HepG2 (cell line): ENCODE measurements at regions not wholly inside any gene's neighbourhood (a gene's known extent, or its start where the extent isn't known, plus 50 kb on each side); places are given as distances from the start of the nearest gene placed in this dataset.

ENCODE experiments used
- ATAC-seq: fragments of 200-7000 bp; cut with Tn5 transposase; 3 replicates; pipeline ENCODE4 v1.9.1; 2020; ENCODE audit warnings: mild to moderate bottlenecking, moderate library complexity
- BruUV-seq: library from RNA; stranded (reverse); fragments of 400-500 nt; replicated peaks from 2 replicates; lab custom pipeline; 2021; lab: Mats Ljungman, UMichigan
- CTCF ChIA-PET: fragments of 300-600 bp; formaldehyde crosslinking; extraction: SDS; loops from one replicate; lab custom pipeline; 2021; ENCODE audit warnings: low total read pairs, inconsistent platforms, low intra/inter-chr PET ratio; lab: Yijun Ruan, JAX
- POLR2A ChIA-PET: fragments of 350-600 bp; sonication (Branson Sonifier 250); formaldehyde crosslinking; loops from one replicate; lab custom pipeline; 2020; ENCODE audit warnings: antibody characterized with exemption, inconsistent platforms; lab: Yijun Ruan, JAX
- DNase-seq: peaks from one replicate; pipeline ENCODE4 v3.0.0-alpha.2; 2015; ENCODE audit warnings: low spot score
- FAIRE-seq: peaks from 3 replicates; lab custom pipeline; 2011; peaks lifted over from hg19 to GRCh38; lab: Jason Lieb, UNC
- H2AFZ ChIP-seq: one replicate; pipeline ENCODE4 v1.6.1; 2011; ENCODE audit warnings: low read length, inconsistent platforms
- H3K27ac ChIP-seq: fragments of 300-600 bp; 3 replicates; pipeline ENCODE4 v1.8.0; 2011; ENCODE audit warnings: mixed run types, mild to moderate bottlenecking, mixed read lengths, low read length, inconsistent platforms; ENCODE audit not compliant: insufficient read depth; ENCODE audit errors: extremely low read length
- H3K27me3 ChIP-seq, 2 experiments: fragments of 200-600 bp in 1 of 2; 2 replicates in 1 of 2; 3 replicates in 1 of 2; pipeline versions ENCODE4 v1.6.0 to v1.8.0; 2011; ENCODE audit warnings: low read length in 2 of 2, mild to moderate bottlenecking in 2 of 2, moderate library complexity in 2 of 2, inconsistent platforms in 1 of 2; ENCODE audit not compliant: insufficient read depth in 2 of 2, control insufficient read depth in 1 of 2
- H3K36me3 ChIP-seq, 2 experiments: fragments of 200-600 bp in 1 of 2; replicated peaks in 1 of 2; 2 replicates in 1 of 2; 3 replicates in 1 of 2; pipeline versions ENCODE4 v1.5.1 to v1.8.0; 2011; ENCODE audit warnings: low read length in 2 of 2, inconsistent platforms in 1 of 2; ENCODE audit not compliant: insufficient read depth in 2 of 2, control insufficient read depth in 1 of 2
- H3K4me1 ChIP-seq: 2 replicates; pipeline ENCODE4 v1.5.1; 2012; ENCODE audit warnings: low read length, inconsistent platforms; ENCODE audit not compliant: insufficient read depth
- H3K4me2 ChIP-seq: 2 replicates; pipeline ENCODE4 v1.6.0; 2011; ENCODE audit warnings: low read depth, low read length, inconsistent platforms
- H3K4me3 ChIP-seq, 3 experiments: fragments of 200-600 bp in 1 of 3; sonication (generic), shearing (Covaris generic) in 1 of 3; replicated peaks in 1 of 3; 2 replicates each; pipeline ENCODE4 v1.5.1; 2011 to 2016; ENCODE audit warnings: low read length in 3 of 3, inconsistent platforms in 2 of 3, low read depth in 2 of 3, mild to moderate bottlenecking in 2 of 3, control low read depth in 1 of 3, mixed read lengths in 1 of 3; ENCODE audit not compliant: insufficient read depth in 1 of 3
- H3K79me2 ChIP-seq: one replicate; pipeline ENCODE4 v1.6.1; 2011; ENCODE audit warnings: low read length, inconsistent platforms; ENCODE audit not compliant: insufficient read depth
- H3K9ac ChIP-seq: 2 replicates; pipeline ENCODE4 v1.6.0; 2011; ENCODE audit warnings: mild to moderate bottlenecking, low read depth, low read length, inconsistent platforms; ENCODE audit not compliant: insufficient read depth
- H3K9me3 ChIP-seq: 2 replicates; pipeline ENCODE4 v1.5.1; 2012; ENCODE audit warnings: mild to moderate bottlenecking, low read length
- H4K20me1 ChIP-seq: 2 replicates; pipeline ENCODE4 v1.6.0; 2011; ENCODE audit warnings: inconsistent platforms, mild to moderate bottlenecking, low read length, moderate library complexity; ENCODE audit not compliant: insufficient read depth
- HDAC2 ChIP-seq: sonication (generic); formaldehyde crosslinking; IDR thresholded peaks from 2 replicates; pipeline ENCODE4 v1.4.0; 2020; ENCODE audit warnings: missing genetic modification reagents
- HMG20A ChIP-seq: IDR thresholded peaks from 2 replicates; pipeline ENCODE4 v1.6.1; 2016; ENCODE audit warnings: borderline replicate concordance
- MBD4 ChIP-seq: IDR thresholded peaks from 2 replicates; pipeline ENCODE4 v1.6.1; 2012; ENCODE audit warnings: low read length, inconsistent platforms, borderline replicate concordance
- SP2 ChIP-seq: sonication (generic); formaldehyde crosslinking; IDR thresholded peaks from 2 replicates; pipeline ENCODE4 v1.5.1; 2020; ENCODE audit warnings: mild to moderate bottlenecking, missing genetic modification reagents
- TEF ChIP-seq: sonication (generic); formaldehyde crosslinking; IDR thresholded peaks from 2 replicates; pipeline ENCODE4 v1.5.0; 2020; ENCODE audit warnings: missing genetic modification reagents
- ZC3H13 ChIP-seq: sonication (generic); formaldehyde crosslinking; IDR thresholded peaks from 2 replicates; pipeline ENCODE4 v1.8.1; 2023; ENCODE audit warnings: mild to moderate bottlenecking, missing genetic modification reagents, moderate library complexity
- ZFAT ChIP-seq: sonication (generic); formaldehyde crosslinking; conservative IDR thresholded peaks from 2 replicates; pipeline ENCODE4 v1.8.1; 2023; ENCODE audit warnings: missing genetic modification reagents, inconsistent platforms
- ZFP36 ChIP-seq: fragments of 150-350 bp; IDR thresholded peaks from 2 replicates; pipeline ENCODE4 v1.6.1; 2018; ENCODE audit warnings: borderline replicate concordance, low read length, low read depth; ENCODE audit not compliant: partially characterized antibody
- ZNF30 ChIP-seq: sonication (generic); formaldehyde crosslinking; IDR thresholded peaks from 2 replicates; pipeline ENCODE4 v1.5.0; 2020; ENCODE audit warnings: mild to moderate bottlenecking, missing genetic modification reagents
- WGBS: methylation state at CpG from one replicate; pipeline ENCODE4 v1.1.6; 2017; ENCODE audit warnings: low lambda C conversion rate; 5-methylcytosine and 5-hydroxymethylcytosine counted together
- in situ Hi-C: cut with HindIII; loops from 2 replicates; pipeline ENCODE4 v1.10.0; 2017; ENCODE audit warnings: low pct_unique_long_range_greater_than_20kb; ENCODE audit not compliant: extremely low pct_ligation_motif_present
- intact Hi-C: fragments of 100-400 bp; cut with micrococcal nuclease; formaldehyde crosslinking; loops from one replicate; pipeline ENCODE4 v1.10.0; 2022; ENCODE audit not compliant: unreplicated experiment
- TF ChIP-seq, protein P1 (sequence below): IDR thresholded peaks from 2 replicates; pipeline ENCODE4 v1.6.1; 2016; ENCODE audit warnings: missing biosample characterization, missing genetic modification reagents, low read depth
- TF ChIP-seq, protein P2 (sequence below): sonication (generic); formaldehyde crosslinking; conservative IDR thresholded peaks from 2 replicates; pipeline ENCODE4 v1.4.0; 2020; ENCODE audit warnings: missing genetic modification reagents
- TF ChIP-seq, protein P3 (sequence below): sonication (generic); formaldehyde crosslinking; IDR thresholded peaks from 2 replicates; pipeline ENCODE4 v1.5.1; 2020; ENCODE audit warnings: mild to moderate bottlenecking, missing genetic modification reagents, borderline replicate concordance

DNA sequence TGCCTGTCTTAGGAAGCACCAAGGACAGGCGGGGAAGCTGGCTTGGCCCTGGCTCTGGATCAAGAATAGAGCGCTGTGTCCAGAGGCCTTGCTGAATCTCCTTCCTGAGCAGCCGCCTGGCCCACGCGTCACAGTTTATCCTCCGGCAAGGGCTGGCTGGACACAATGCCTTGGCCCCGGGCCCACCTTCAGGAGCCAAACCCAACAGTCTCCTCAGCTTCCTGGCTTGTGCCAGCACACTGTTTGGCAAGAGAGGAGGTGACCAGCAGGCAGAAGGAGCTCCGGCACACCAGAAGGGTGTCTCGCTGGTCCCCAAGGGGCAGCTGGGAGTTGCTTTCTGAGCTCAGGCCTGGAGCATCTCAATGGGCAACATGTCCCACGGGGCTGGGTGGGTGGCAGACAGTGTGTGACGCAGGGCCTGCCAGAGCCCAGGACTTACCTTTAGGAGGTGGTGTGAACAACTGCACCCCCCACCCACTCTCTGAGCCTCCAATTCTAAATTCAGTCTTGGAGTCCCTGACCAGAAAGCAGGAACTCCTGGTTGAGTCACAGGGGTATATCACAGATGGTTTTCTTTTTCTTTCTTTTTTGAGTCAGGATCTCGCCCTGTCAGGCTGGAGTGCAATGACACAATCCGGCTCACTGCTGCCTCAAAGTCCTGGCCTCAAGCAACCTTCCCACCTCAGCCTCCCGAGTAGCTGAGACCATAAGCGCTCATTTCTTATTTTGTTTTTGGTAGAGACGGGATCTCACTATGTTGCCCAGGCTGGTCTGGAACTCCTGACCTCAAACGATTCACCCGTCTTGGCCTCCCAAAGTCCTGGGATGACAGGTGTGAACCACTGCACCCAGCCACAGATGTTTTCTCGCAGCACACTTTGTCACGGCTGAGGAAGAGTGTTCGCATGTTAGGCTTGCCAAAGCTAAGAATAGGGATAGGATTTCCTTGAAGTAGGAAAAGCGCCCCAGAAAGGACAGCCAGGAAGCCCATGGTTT, 361.2 kb downstream of the BCOR start:
- POLR2A ChIA-PET, result no interaction called here
- in situ Hi-C loops, result no loop called here
- no peak overlapping the region for H3K4me2 ChIP-seq
- H3K9ac ChIP-seq, result no peak overlapping the region
- TF ChIP-seq, protein P1, sequence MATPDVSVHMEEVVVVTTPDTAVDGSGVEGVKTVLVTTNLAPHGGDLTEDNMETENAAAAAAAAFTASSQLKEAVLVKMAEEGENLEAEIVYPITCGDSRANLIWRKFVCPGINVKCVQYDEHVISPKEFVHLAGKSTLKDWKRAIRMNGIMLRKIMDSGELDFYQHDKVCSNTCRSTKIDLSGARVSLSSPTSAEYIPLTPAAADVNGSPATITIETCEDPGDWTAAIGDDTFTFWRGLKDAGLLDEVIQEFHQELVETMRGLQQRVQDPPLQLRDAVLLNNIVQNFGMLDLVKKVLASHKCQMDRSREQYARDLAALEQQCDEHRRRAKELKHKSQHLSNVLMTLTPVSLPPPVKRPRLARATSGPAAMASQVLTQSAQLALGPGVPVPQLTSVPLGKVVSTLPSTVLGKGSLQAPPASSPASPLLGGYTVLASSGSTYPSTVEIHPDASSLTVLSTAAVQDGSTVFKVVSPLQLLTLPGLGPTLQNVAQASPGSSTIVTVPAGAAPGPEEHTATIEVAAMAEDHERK, result no peak
- TF ChIP-seq ZFP36 (no peak), TEF (no peak), ZC3H13 (CRISPR knock-in tag) (no peak), SP2 (CRISPR knock-in tag) (no peak), MBD4 (no peak), HMG20A (CRISPR knock-in tag) (no peak), ZFAT (CRISPR knock-in tag) (no peak), ZNF30 (CRISPR knock-in tag) (no peak), HDAC2 (no peak)
- TF ChIP-seq, protein P2, sequence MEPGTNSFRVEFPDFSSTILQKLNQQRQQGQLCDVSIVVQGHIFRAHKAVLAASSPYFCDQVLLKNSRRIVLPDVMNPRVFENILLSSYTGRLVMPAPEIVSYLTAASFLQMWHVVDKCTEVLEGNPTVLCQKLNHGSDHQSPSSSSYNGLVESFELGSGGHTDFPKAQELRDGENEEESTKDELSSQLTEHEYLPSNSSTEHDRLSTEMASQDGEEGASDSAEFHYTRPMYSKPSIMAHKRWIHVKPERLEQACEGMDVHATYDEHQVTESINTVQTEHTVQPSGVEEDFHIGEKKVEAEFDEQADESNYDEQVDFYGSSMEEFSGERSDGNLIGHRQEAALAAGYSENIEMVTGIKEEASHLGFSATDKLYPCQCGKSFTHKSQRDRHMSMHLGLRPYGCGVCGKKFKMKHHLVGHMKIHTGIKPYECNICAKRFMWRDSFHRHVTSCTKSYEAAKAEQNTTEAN (CRISPR knock-in tag), result no peak
- TF ChIP-seq, protein P3, sequence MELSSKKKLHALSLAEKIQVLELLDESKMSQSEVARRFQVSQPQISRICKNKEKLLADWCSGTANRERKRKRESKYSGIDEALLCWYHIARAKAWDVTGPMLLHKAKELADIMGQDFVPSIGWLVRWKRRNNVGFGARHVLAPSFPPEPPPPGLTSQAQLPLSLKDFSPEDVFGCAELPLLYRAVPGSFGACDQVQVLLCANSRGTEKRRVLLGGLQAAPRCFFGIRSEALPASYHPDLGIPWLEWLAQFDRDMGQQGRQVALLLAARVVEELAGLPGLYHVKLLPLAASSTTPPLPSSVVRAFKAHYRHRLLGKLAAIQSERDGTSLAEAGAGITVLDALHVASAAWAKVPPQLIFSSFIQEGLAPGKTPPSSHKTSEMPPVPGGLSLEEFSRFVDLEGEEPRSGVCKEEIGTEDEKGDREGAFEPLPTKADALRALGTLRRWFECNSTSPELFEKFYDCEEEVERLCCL (CRISPR knock-in tag), result no peak
- H3K36me3 ChIP-seq, result no peaks in the 10 kb centered on the region
- CTCF ChIA-PET, result no interaction called here
- no peaks in the 10 kb centered on the region for H3K79me2 ChIP-seq
- no peak for ATAC-seq
- no peak overlapping the region for H2AFZ ChIP-seq
- H3K9me3 ChIP-seq, result no peaks in the 10 kb centered on the region
- H4K20me1 ChIP-seq, result no peaks in the 10 kb centered on the region
- H3K27ac ChIP-seq, result no peak overlapping the region
- no peaks in the 10 kb centered on the region for H3K27me3 ChIP-seq
- intact Hi-C loops, result no loop called here
- H3K4me1 ChIP-seq, result peaks cover 21% of the 10 kb centered on the region
- 61% methylated on average over 9 of the region's 22 CpGs for WGBS
- no TSS peak for BruUV-seq
- FAIRE-seq, result no peak
- H3K4me3 ChIP-seq, result no peak overlapping the region
- no peak for DNase-seq
